SK-N-SH treated with all-trans-retinoic acid at 6 μM for 48 hours (cell line): ENCODE measurements at regions not wholly inside any gene's neighbourhood (a gene's known extent, or its start where the extent isn't known, plus 50 kb on each side); places are given as distances from the start of the nearest gene placed in this dataset.

Source experiments
- ATAC-seq: fragments of 200-7000 bp; cut with Tn5 transposase; 3 replicates; pipeline ENCODE4 v1.9.1; 2020; ENCODE audit warnings: mild to moderate bottlenecking, moderate library complexity
- ARNTL ChIP-seq: fragments of 450-650 bp; formaldehyde crosslinking; IDR thresholded peaks from 2 replicates; pipeline ENCODE4 v1.5.0; 2020; ENCODE audit warnings: low read depth, mild to moderate bottlenecking, moderate library complexity, borderline replicate concordance
- BACH2 ChIP-seq: fragments of 250-450 bp; sonication (Bioruptor Pico); IDR thresholded peaks from 2 replicates; pipeline ENCODE4 v1.9.0; 2021; ENCODE audit warnings: mild to moderate bottlenecking, borderline replicate concordance
- CREB5 ChIP-seq: fragments of 250-450 bp; sonication (Bioruptor Pico); IDR thresholded peaks from 2 replicates; pipeline ENCODE4 v1.5.1; 2020; ENCODE audit warnings: low read depth, mild to moderate bottlenecking, moderate library complexity
- CSRNP3 ChIP-seq: fragments of 250-450 bp; sonication (Bioruptor Pico); IDR thresholded peaks from 2 replicates; pipeline ENCODE4 v1.5.1; 2021; ENCODE audit warnings: mild to moderate bottlenecking, moderate library complexity
- ESRRG ChIP-seq: fragments of 250-450 bp; sonication (Bioruptor Pico); IDR thresholded peaks from 2 replicates; pipeline ENCODE4 v1.6.1; 2021; ENCODE audit warnings: mild to moderate bottlenecking
- GLIS3 ChIP-seq: fragments of 250-450 bp; sonication (Bioruptor Pico); IDR thresholded peaks from 2 replicates; pipeline ENCODE4 v1.5.0; 2020; ENCODE audit warnings: mild to moderate bottlenecking, moderate library complexity
- ISL1 ChIP-seq: fragments of 250-450 bp; sonication (Bioruptor Pico); IDR thresholded peaks from 2 replicates; pipeline ENCODE4 v2.1.2; 2022; ENCODE audit warnings: mild to moderate bottlenecking, moderate library complexity
- OSR1 ChIP-seq: fragments of 250-450 bp; sonication (Bioruptor Pico); IDR thresholded peaks from 2 replicates; pipeline ENCODE4 v1.8.0; 2022; ENCODE audit warnings: moderate library complexity, mild to moderate bottlenecking, inconsistent platforms
- PATZ1 ChIP-seq: fragments of 250-450 bp; sonication (Bioruptor Pico); IDR thresholded peaks from 2 replicates; pipeline ENCODE4 v1.8.0; 2020; ENCODE audit warnings: mild to moderate bottlenecking, moderate library complexity, borderline replicate concordance
- POU6F1 ChIP-seq: fragments of 250-450 bp; sonication (Bioruptor Pico); IDR thresholded peaks from 2 replicates; pipeline ENCODE4 v1.8.0; 2021; ENCODE audit warnings: low read depth, mild to moderate bottlenecking, moderate library complexity, borderline replicate concordance
- PPARA ChIP-seq: fragments of 250-450 bp; sonication (Bioruptor Pico); IDR thresholded peaks from 2 replicates; pipeline ENCODE4 v1.5.0; 2020; ENCODE audit warnings: mild to moderate bottlenecking, borderline replicate concordance
- SNAI2 ChIP-seq: fragments of 250-450 bp; sonication (Bioruptor Pico); IDR thresholded peaks from 2 replicates; pipeline ENCODE4 v1.5.0; 2020; ENCODE audit warnings: mild to moderate bottlenecking, moderate library complexity
- TCF4 ChIP-seq: fragments of 250-450 bp; sonication (Bioruptor Pico); IDR thresholded peaks from 2 replicates; pipeline ENCODE4 v1.8.0; 2021; ENCODE audit warnings: mild to moderate bottlenecking, moderate library complexity, borderline replicate concordance
- TOX ChIP-seq: fragments of 250-450 bp; sonication (Bioruptor Pico); IDR thresholded peaks from 2 replicates; pipeline ENCODE4 v1.8.0; 2021; ENCODE audit warnings: mild to moderate bottlenecking, moderate library complexity, borderline replicate concordance
- TSHZ2 ChIP-seq: fragments of 250-450 bp; sonication (Bioruptor Pico); IDR thresholded peaks from 2 replicates; pipeline ENCODE4 v1.5.0; 2020; ENCODE audit warnings: mild to moderate bottlenecking, moderate library complexity
- ZC3H10 ChIP-seq: fragments of 250-450 bp; sonication (Bioruptor Pico); IDR thresholded peaks from 2 replicates; pipeline ENCODE4 v1.5.1; 2021; ENCODE audit warnings: mild to moderate bottlenecking, moderate library complexity
- ZFP3 ChIP-seq: fragments of 250-450 bp; sonication (Bioruptor Pico); IDR thresholded peaks from 2 replicates; pipeline ENCODE4 v1.5.0; 2020; ENCODE audit warnings: mild to moderate bottlenecking, moderate library complexity
- ZNF8 ChIP-seq: fragments of 450-650 bp; formaldehyde crosslinking; IDR thresholded peaks from 2 replicates; pipeline ENCODE4 v1.5.0; 2020; ENCODE audit warnings: mild to moderate bottlenecking, moderate library complexity

GRCh38 chr3:25297667-25298585, 130.1 kb upstream of the RARB start (continued):
- no peak for TF ChIP-seq POU6F1 (CRISPR knock-in tag)
- no peak for TF ChIP-seq ZFP3 (CRISPR knock-in tag)
- no peak for TF ChIP-seq ISL1 (CRISPR knock-in tag)
- no peak for TF ChIP-seq TOX (CRISPR knock-in tag)
- TF ChIP-seq TSHZ2 (CRISPR knock-in tag): no peak

- ATAC-seq: no peak
- TF ChIP-seq PATZ1 (CRISPR knock-in tag): no peak
- TF ChIP-seq CREB5 (CRISPR knock-in tag): no peak
- no peak for TF ChIP-seq POU6F1 (CRISPR knock-in tag)
- no peak for TF ChIP-seq SNAI2 (CRISPR knock-in tag)
- TF ChIP-seq GLIS3 (CRISPR knock-in tag): no peak
- TF ChIP-seq PPARA (CRISPR knock-in tag): no peak
- no peak for TF ChIP-seq TCF4 (CRISPR knock-in tag)
- TF ChIP-seq ZNF8: no peak
- no peak for TF ChIP-seq ZC3H10 (CRISPR knock-in tag)
- no peak for TF ChIP-seq ZFP3 (CRISPR knock-in tag)
- TF ChIP-seq OSR1 (CRISPR knock-in tag): no peak
- TF ChIP-seq ARNTL (CRISPR knock-in tag): no peak
- no peak for TF ChIP-seq ESRRG (CRISPR knock-in tag)
- TF ChIP-seq CSRNP3 (CRISPR knock-in tag): no peak
- TF ChIP-seq BACH2 (CRISPR knock-in tag): no peak
Observed at GRCh38 chr3:25300141-25300540, 127.9 kb upstream of the RARB start.
